ENCODE measurements at regions not wholly inside any gene's neighbourhood (a gene's known extent, or its start where the extent isn't known, plus 50 kb on each side); places are given as distances from the start of the nearest gene placed in this dataset.
"Not testable (repeated sequence)": the region's sequence is repeated elsewhere in the genome, so short reads cannot be mapped to it uniquely, and the experiment has no call there.

GRCh38 chr6:15754035-15754705, 91.3 kb upstream of the DTNBP1 start:
- no peaks in the 10 kb centered on the region for H3K27me3 ChIP-seq (ENCODE audit: insufficient read depth, low read length)
- H3K36me3 ChIP-seq (ENCODE audit: insufficient read depth, low read length) = no peaks in the 10 kb centered on the region
- H3K4me1 ChIP-seq (ENCODE audit: insufficient read depth, low read length) = no peaks in the 10 kb centered on the region
- H3K4me3 ChIP-seq (ENCODE audit: low read length) = no peak overlapping the region
- H2AFZ ChIP-seq (ENCODE audit: low read depth, low read length) = no peak overlapping the region
- H3K9me3 ChIP-seq (ENCODE audit: low read length) = no peaks in the 10 kb centered on the region

GRCh38 chr6:15752820-15753219, 90.0 kb upstream of the DTNBP1 start:
- no peaks in the 10 kb centered on the region for H3K4me1 ChIP-seq (ENCODE audit: insufficient read depth, low read length)
- no peak overlapping the region for H3K4me3 ChIP-seq (ENCODE audit: low read length)
- H3K36me3 ChIP-seq (ENCODE audit: insufficient read depth, low read length) = no peaks in the 10 kb centered on the region
- no peak overlapping the region for H2AFZ ChIP-seq (ENCODE audit: low read depth, low read length)
- no peaks in the 10 kb centered on the region for H3K9me3 ChIP-seq (ENCODE audit: low read length)
- H3K27me3 ChIP-seq (ENCODE audit: insufficient read depth, low read length) = no peaks in the 10 kb centered on the region

GRCh38 chr6:15751721-15752350, 89.0 kb upstream of the DTNBP1 start:
- Histone ChIP-seq H3K27me3 (ENCODE audit: insufficient read depth, low read length) (no peaks in the 10 kb centered on the region), H3K9me3 (ENCODE audit: low read length) (no peaks in the 10 kb centered on the region), H2AFZ (ENCODE audit: low read depth, low read length) (no peak overlapping the region), H3K4me1 (ENCODE audit: insufficient read depth, low read length) (no peaks in the 10 kb centered on the region), H3K4me3 (ENCODE audit: low read length) (no peak overlapping the region), H3K36me3 (ENCODE audit: insufficient read depth, low read length) (no peaks in the 10 kb centered on the region)

- Histone ChIP-seq H3K9me3 (ENCODE audit: low read length) (no peaks in the 10 kb centered on the region), H3K27me3 (ENCODE audit: insufficient read depth, low read length) (no peaks in the 10 kb centered on the region), H3K36me3 (ENCODE audit: insufficient read depth, low read length) (no peaks in the 10 kb centered on the region), H2AFZ (ENCODE audit: low read depth, low read length) (no peak overlapping the region), H3K4me1 (ENCODE audit: insufficient read depth, low read length) (no peaks in the 10 kb centered on the region), H3K4me3 (ENCODE audit: low read length) (no peak overlapping the region)
Observed at GRCh38 chr6:15748341-15748740, 85.5 kb upstream of the DTNBP1 start.

GRCh38 chr6:15747354-15747883, 84.6 kb upstream of the DTNBP1 start:
- no peaks in the 10 kb centered on the region for H3K27me3 ChIP-seq (ENCODE audit: insufficient read depth, low read length)
- H3K4me3 ChIP-seq (ENCODE audit: low read length) = no peak overlapping the region
- no peaks in the 10 kb centered on the region for H3K9me3 ChIP-seq (ENCODE audit: low read length)
- H2AFZ ChIP-seq (ENCODE audit: low read depth, low read length) = no peak overlapping the region
- H3K36me3 ChIP-seq (ENCODE audit: insufficient read depth, low read length) = no peaks in the 10 kb centered on the region
- H3K4me1 ChIP-seq (ENCODE audit: insufficient read depth, low read length) = no peaks in the 10 kb centered on the region

GRCh38 chr6:15745781-15746180, 83.0 kb upstream of the DTNBP1 start:
- H3K4me1 ChIP-seq (ENCODE audit: insufficient read depth, low read length) = no peaks in the 10 kb centered on the region
- no peak overlapping the region for H3K4me3 ChIP-seq (ENCODE audit: low read length)
- H2AFZ ChIP-seq (ENCODE audit: low read depth, low read length) = no peak overlapping the region

GRCh38 chr6:15744818-15745402, 82.1 kb upstream of the DTNBP1 start:
- Histone ChIP-seq H3K4me1 (ENCODE audit: insufficient read depth, low read length) (no peaks in the 10 kb centered on the region), H3K27me3 (ENCODE audit: insufficient read depth, low read length) (no peaks in the 10 kb centered on the region), H2AFZ (ENCODE audit: low read depth, low read length) (no peak overlapping the region), H3K4me3 (ENCODE audit: low read length) (no peak overlapping the region), H3K9me3 (ENCODE audit: low read length) (no peaks in the 10 kb centered on the region), H3K36me3 (ENCODE audit: insufficient read depth, low read length) (no peaks in the 10 kb centered on the region)

More at GRCh38 chr6:15745781-15746180, 83.0 kb upstream of the DTNBP1 start:
- Histone ChIP-seq H3K9me3 (ENCODE audit: low read length) (no peaks in the 10 kb centered on the region), H3K36me3 (ENCODE audit: insufficient read depth, low read length) (no peaks in the 10 kb centered on the region), H3K27me3 (ENCODE audit: insufficient read depth, low read length) (no peaks in the 10 kb centered on the region)

- not testable (repeated sequence) for H3K27me3 ChIP-seq (ENCODE audit: insufficient read depth, low read length); H3K4me3 ChIP-seq (ENCODE audit: low read length); H2AFZ ChIP-seq (ENCODE audit: low read depth, low read length); H3K4me1 ChIP-seq (ENCODE audit: insufficient read depth, low read length); H3K9me3 ChIP-seq (ENCODE audit: low read length); H3K36me3 ChIP-seq (ENCODE audit: insufficient read depth, low read length)
Observed at GRCh38 chr6:15742013-15742412, 79.2 kb upstream of the DTNBP1 start.

GRCh38 chr6:15741405-15741804, 78.6 kb upstream of the DTNBP1 start:
- Histone ChIP-seq H3K9me3 (ENCODE audit: low read length) (no peaks in the 10 kb centered on the region), H3K4me3 (ENCODE audit: low read length) (no peak overlapping the region), H2AFZ (ENCODE audit: low read depth, low read length) (no peak overlapping the region), H3K27me3 (ENCODE audit: insufficient read depth, low read length) (no peaks in the 10 kb centered on the region), H3K4me1 (ENCODE audit: insufficient read depth, low read length) (no peaks in the 10 kb centered on the region), H3K36me3 (ENCODE audit: insufficient read depth, low read length) (no peaks in the 10 kb centered on the region)

GRCh38 chr6:15739867-15740266, 77.0 kb upstream of the DTNBP1 start:
- Histone ChIP-seq H3K9me3 (ENCODE audit: low read length) (no peaks in the 10 kb centered on the region), H3K4me3 (ENCODE audit: low read length) (no peak overlapping the region), H2AFZ (ENCODE audit: low read depth, low read length) (no peak overlapping the region), H3K4me1 (ENCODE audit: insufficient read depth, low read length) (no peaks in the 10 kb centered on the region), H3K36me3 (ENCODE audit: insufficient read depth, low read length) (no peaks in the 10 kb centered on the region), H3K27me3 (ENCODE audit: insufficient read depth, low read length) (peaks cover 4% of the 10 kb centered on the region)

- H3K27me3 ChIP-seq (ENCODE audit: insufficient read depth, low read length) = peaks cover 8% of the 10 kb centered on the region
- no peaks in the 10 kb centered on the region for H3K36me3 ChIP-seq (ENCODE audit: insufficient read depth, low read length)
- no peaks in the 10 kb centered on the region for H3K4me1 ChIP-seq (ENCODE audit: insufficient read depth, low read length)
- no peak overlapping the region for H2AFZ ChIP-seq (ENCODE audit: low read depth, low read length)
- H3K9me3 ChIP-seq (ENCODE audit: low read length) = no peaks in the 10 kb centered on the region
- no peak overlapping the region for H3K4me3 ChIP-seq (ENCODE audit: low read length)
Observed at GRCh38 chr6:15739353-15739752, 76.5 kb upstream of the DTNBP1 start.

- H3K36me3 ChIP-seq (ENCODE audit: insufficient read depth, low read length); H3K9me3 ChIP-seq (ENCODE audit: low read length); H3K4me3 ChIP-seq (ENCODE audit: low read length); H3K4me1 ChIP-seq (ENCODE audit: insufficient read depth, low read length); H2AFZ ChIP-seq (ENCODE audit: low read depth, low read length): not testable (repeated sequence)
- H3K27me3 ChIP-seq (ENCODE audit: insufficient read depth, low read length) = peaks cover 13% of the 10 kb centered on the region
Observed at GRCh38 chr6:15738195-15738594, 75.4 kb upstream of the DTNBP1 start.

GRCh38 chr6:15736297-15736696, 73.5 kb upstream of the DTNBP1 start:
- Histone ChIP-seq H3K9me3 (ENCODE audit: low read length) (no peaks in the 10 kb centered on the region), H3K27me3 (ENCODE audit: insufficient read depth, low read length) (peaks cover 16% of the 10 kb centered on the region), H2AFZ (ENCODE audit: low read depth, low read length) (no peak overlapping the region), H3K4me3 (ENCODE audit: low read length) (no peak overlapping the region), H3K36me3 (ENCODE audit: insufficient read depth, low read length) (no peaks in the 10 kb centered on the region), H3K4me1 (ENCODE audit: insufficient read depth, low read length) (peaks cover 9% of the 10 kb centered on the region)

Measured in neuron (in vitro differentiated cells).